ENCODE measurements at regions not wholly inside any gene's neighbourhood (a gene's known extent, or its start where the extent isn't known, plus 50 kb on each side); places are given as distances from the start of the nearest gene placed in this dataset.

DNA sequence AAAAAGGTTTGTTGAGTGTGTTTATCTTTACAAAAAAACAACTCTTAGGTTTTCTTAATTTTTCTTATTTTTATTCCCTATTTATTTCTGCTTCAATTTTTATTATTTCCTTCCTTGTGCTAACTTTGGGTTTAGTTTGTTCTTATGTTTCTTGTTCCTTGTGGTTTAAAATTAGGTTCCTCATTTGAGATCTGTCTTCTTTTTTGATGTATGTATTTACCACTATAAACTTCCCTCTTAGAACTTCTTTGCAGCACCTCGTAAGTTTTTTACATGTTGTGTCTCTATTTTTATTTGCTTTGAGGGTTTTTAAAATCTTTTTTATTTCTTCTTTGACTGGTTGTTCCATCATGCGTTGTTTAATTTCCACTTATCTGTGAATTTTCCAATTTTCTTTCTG lies 1217.1 kb upstream of the CELF2 start:
- ChIA-PET CTCF (no interaction called here), POLR2A (no interaction called here)
- no peak for DNase-seq (ENCODE audit: extremely low spot score)
- TF ChIP-seq, protein P1, sequence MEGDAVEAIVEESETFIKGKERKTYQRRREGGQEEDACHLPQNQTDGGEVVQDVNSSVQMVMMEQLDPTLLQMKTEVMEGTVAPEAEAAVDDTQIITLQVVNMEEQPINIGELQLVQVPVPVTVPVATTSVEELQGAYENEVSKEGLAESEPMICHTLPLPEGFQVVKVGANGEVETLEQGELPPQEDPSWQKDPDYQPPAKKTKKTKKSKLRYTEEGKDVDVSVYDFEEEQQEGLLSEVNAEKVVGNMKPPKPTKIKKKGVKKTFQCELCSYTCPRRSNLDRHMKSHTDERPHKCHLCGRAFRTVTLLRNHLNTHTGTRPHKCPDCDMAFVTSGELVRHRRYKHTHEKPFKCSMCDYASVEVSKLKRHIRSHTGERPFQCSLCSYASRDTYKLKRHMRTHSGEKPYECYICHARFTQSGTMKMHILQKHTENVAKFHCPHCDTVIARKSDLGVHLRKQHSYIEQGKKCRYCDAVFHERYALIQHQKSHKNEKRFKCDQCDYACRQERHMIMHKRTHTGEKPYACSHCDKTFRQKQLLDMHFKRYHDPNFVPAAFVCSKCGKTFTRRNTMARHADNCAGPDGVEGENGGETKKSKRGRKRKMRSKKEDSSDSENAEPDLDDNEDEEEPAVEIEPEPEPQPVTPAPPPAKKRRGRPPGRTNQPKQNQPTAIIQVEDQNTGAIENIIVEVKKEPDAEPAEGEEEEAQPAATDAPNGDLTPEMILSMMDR (IDR thresholded peaks at IDR 0.05; ENCODE audit: control extremely low read depth, extremely low read depth, low read depth, missing control alignments): no peak

DNA sequence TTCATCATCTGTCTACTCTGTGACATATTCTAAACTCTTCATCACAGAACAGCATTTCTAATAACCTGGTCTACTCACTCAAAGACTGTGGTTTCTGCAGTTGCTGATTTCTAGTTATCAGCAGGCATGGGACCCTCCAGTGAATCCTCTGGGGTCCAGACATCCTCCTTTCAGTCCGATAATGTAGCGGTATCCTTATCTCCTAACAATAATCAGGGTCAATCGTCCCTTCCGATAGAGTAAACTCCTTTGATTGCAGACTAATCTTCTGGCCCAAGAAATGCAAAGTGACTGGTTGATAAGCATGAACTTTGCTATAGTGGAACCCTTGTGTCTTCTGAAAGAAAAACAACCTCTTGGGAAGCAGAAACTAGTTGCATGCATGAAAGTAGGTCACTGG lies 1209.8 kb upstream of the CELF2 start:
- ChIA-PET CTCF (no interaction called here), POLR2A (no interaction called here)
- DNase-seq (ENCODE audit: extremely low spot score): no peak
- TF ChIP-seq, protein P1 (IDR thresholded peaks at IDR 0.05; ENCODE audit: control extremely low read depth, extremely low read depth, low read depth, missing control alignments): no peak

DNA sequence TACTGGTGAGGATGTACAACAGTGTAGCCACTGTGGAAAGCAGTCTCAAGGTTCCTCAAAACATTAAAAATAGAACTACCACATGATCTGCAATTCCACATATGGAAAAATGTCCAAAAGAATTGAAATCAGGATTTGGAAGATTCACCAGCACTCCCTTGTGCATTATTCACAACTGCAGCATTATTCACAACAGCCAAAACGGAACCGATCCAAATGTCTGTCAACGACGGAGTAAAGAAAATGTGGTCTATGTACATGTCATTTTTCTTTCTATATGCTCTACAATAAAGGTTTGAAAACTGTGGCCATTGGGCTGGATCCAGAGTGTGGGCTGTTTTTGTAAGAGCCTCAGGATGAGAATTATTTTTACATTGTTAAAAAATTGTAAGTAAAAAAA lies 1206.1 kb upstream of the CELF2 start:
- TF ChIP-seq, protein P1 (IDR thresholded peaks at IDR 0.05; ENCODE audit: control extremely low read depth, extremely low read depth, low read depth, missing control alignments): no peak
- no peak for DNase-seq (ENCODE audit: extremely low spot score)
- POLR2A ChIA-PET: no interaction called here
- CTCF ChIA-PET: no interaction called here

DNA sequence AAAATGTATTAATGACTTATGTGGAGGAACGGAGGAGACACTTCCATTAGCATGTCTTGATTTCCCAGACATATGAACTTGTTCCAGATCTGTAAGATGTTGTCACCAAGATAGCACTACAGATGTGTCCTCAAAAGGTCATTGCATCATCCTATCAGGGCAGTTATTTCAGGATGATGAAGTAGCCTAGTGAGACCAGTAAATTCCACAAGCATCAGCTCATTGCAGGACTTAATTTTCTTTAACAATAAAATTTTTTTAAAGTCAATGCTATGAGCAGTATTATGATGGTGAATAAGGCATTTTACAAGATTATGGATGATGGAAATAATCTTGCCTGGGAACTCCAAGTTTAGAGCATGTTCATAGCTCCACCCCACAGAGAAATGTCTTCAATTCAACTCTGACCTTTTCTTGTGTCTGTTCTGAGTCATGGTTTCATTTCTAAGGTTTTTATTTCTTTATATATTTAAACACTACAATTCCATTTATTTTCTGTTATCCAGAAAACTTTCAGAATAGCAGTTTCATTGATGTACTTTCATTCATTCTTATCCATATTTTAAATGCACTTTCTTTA lies 1203.3 kb upstream of the CELF2 start:
- POLR2A ChIA-PET: no interaction called here
- CTCF ChIA-PET: no interaction called here
- TF ChIP-seq, protein P1 (IDR thresholded peaks at IDR 0.05; ENCODE audit: control extremely low read depth, extremely low read depth, low read depth, missing control alignments): no peak
- DNase-seq (ENCODE audit: extremely low spot score): no peak

DNA sequence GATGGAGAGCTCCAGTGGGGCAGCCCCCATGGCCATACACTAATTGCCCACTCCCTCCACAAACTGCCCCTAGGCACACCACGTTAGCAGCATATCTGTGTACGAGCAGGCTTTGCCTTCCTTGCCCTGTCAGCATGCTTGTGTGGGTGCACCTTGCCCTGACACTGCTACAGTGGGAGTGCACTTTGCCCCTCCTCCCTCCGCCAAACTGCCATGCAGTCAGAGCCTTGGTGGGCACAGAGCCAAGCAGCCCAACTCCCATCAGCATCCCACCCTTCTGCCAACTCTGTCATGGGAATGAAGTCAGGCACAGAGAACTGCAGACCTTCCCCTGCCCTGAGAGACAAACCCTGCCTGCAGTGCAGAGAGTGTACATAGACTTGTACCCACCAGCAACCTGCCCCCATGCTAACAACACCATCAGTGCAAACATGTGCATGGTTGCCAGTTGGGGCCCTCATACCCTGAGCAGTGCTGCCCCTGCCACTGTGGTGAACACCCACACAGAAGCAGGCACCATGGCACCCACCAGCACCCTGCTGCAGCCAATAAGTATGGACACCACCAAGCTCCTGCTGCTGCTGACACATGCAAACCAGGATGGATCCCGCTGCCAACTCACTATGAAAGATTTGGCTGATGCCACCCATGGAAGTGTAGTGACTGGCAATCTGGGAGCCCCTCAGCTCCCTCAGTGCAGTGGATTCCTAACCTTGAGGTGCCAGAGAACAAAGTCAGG lies 1197.7 kb upstream of the CELF2 start:
- DNase-seq (ENCODE audit: extremely low spot score): no peak
- ChIA-PET POLR2A (no interaction called here), CTCF (no interaction called here)
- TF ChIP-seq, protein P1 (IDR thresholded peaks at IDR 0.05; ENCODE audit: control extremely low read depth, extremely low read depth, low read depth, missing control alignments): no peak

DNA sequence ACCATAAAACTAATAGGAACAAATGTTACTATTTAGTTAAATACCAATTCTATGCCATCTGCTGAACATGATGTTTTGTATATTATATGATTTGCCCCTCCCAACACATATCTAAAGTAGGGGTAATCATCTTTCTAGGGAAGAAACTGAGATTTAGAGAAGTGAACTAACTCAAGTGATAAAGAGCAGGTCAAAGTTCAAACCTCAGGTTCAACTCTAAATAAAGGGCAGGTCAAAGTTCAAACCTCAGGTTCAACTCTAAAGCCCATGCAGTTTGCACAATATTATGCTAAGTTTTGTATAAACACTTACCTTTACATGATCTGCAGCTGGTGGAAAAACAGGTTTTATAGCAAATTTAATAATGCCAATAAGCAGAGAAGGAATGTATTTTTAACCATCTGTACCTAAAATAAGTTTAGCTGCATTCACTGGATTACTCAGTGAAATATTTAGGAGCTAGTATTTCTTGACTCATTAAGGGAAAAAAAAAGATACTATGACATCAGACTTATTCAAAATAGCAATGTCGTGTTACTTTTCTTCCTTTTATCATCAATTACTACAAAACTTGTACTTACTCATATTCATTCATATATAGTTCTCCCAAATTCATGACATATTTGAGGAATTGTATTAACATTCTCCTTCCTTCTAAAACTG lies 1194.3 kb upstream of the CELF2 start:
- ChIA-PET POLR2A (no interaction called here), CTCF (interaction anchor here (1.3 kb wide), 1 partner anchor 14 kb away, joined by 3 read pairs; no protein-coding TSS in a partner anchor)
- DNase-seq (ENCODE audit: extremely low spot score): no peak
- TF ChIP-seq, protein P1 (IDR thresholded peaks at IDR 0.05; ENCODE audit: control extremely low read depth, extremely low read depth, low read depth, missing control alignments): no peak
